ENCODE measurements at regions not wholly inside any gene's neighbourhood (a gene's known extent, or its start where the extent isn't known, plus 50 kb on each side); places are given as distances from the start of the nearest gene placed in this dataset.

DNA sequence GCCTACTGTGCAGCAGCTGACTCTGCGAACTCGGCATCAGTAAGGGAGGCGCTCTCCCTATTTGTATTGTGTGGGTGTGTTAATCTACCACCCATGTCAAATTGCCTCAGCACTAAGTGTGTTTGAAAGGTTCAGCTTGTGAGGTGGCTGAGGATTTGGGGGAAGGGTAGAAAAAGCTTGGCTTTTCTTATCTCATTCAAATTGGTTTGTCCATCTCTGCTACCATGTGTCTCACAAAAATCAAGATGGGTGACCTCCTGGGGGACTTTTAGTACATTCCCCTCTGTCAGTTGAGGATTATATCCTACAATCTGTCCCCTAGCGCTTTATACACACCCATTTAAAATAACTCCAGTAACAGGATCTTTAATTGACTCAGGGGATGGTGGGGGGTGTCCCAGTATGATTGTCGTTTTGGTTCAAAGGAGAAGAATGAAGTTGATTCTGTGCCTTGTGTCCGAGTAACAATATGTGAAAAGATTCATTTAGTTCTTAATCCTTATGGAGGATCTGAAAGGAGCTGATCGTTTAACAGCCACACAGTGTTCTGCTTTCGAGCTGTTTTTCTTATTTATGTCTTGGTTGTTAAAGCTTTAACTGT is 609.6 kb downstream of the PKHD1 start:
- POLR2A ChIA-PET: no interaction called here
- intact Hi-C loops (cut with micrococcal nuclease; ENCODE audit: unreplicated experiment): no loop called here
- Histone ChIP-seq H3K4me3 (replicated peaks in 1 of 3; ENCODE audit: insufficient read depth in 1 of 3, low read depth in 2 of 3, low read length in 3 of 3) (no peak overlapping the region), H3K4me1 (ENCODE audit: insufficient read depth, low read length) (peaks cover 19% of the 10 kb centered on the region), H3K4me2 (ENCODE audit: low read depth, low read length) (no peak overlapping the region), H3K79me2 (ENCODE audit: insufficient read depth, low read length) (no peaks in the 10 kb centered on the region), H3K9me3 (ENCODE audit: low read length) (no peaks in the 10 kb centered on the region), H3K27ac (ENCODE audit: extremely low read length, insufficient read depth, low read length) (no peak overlapping the region), H3K36me3 (replicated peaks in 1 of 2; ENCODE audit: control insufficient read depth in 1 of 2, insufficient read depth in 2 of 2, low read length in 2 of 2) (no peaks in the 10 kb centered on the region), H4K20me1 (ENCODE audit: insufficient read depth, low read length) (no peaks in the 10 kb centered on the region), H3K9ac (ENCODE audit: insufficient read depth, low read depth, low read length) (no peak overlapping the region), H2AFZ (ENCODE audit: low read length) (no peak overlapping the region), H3K27me3 (ENCODE audit: control insufficient read depth in 1 of 2, insufficient read depth in 2 of 2, low read length in 2 of 2) (no peaks in the 10 kb centered on the region)
- no peak for DNase-seq (ENCODE audit: low spot score)
- BruUV-seq (replicated peaks): no TSS peak
- in situ Hi-C loops (cut with HindIII; ENCODE audit: extremely low pct_ligation_motif_present, low pct_unique_long_range_greater_than_20kb): no loop called here
- CTCF ChIA-PET (ENCODE audit: low intra/inter-chr PET ratio, low total read pairs): no interaction called here
- no peak for FAIRE-seq
- TF ChIP-seq ZNF879 (CRISPR knock-in tag; IDR thresholded peaks at IDR 0.05) (no peak), SNAPC2 (CRISPR knock-in tag; IDR thresholded peaks at IDR 0.05) (no peak), TAF15 (IDR thresholded peaks at IDR 0.05; ENCODE audit: low read depth, low read length, poor library complexity, severe bottlenecking) (no peak), POLR2AphosphoS2 (IDR thresholded peaks at IDR 0.05; ENCODE audit: low read depth, low read length) (no peak), ZNF138 (CRISPR knock-in tag; IDR thresholded peaks at IDR 0.05; ENCODE audit: low read depth) (no peak), ZFYVE20 (CRISPR knock-in tag; IDR thresholded peaks at IDR 0.05; ENCODE audit: borderline replicate concordance, low read depth) (no peak), ZNF550 (CRISPR knock-in tag; IDR thresholded peaks at IDR 0.05; ENCODE audit: borderline replicate concordance) (no peak), HOXA3 (CRISPR knock-in tag; IDR thresholded peaks at IDR 0.05) (no peak), ARHGAP35 (CRISPR knock-in tag; IDR thresholded peaks at IDR 0.05; ENCODE audit: borderline replicate concordance) (no peak), SRY (CRISPR knock-in tag; IDR thresholded peaks at IDR 0.05) (no peak), ZNF549 (CRISPR knock-in tag; IDR thresholded peaks at IDR 0.05) (no peak), ZNF317 (CRISPR knock-in tag; IDR thresholded peaks at IDR 0.05) (no peak)
- TF ChIP-seq, protein P1, sequence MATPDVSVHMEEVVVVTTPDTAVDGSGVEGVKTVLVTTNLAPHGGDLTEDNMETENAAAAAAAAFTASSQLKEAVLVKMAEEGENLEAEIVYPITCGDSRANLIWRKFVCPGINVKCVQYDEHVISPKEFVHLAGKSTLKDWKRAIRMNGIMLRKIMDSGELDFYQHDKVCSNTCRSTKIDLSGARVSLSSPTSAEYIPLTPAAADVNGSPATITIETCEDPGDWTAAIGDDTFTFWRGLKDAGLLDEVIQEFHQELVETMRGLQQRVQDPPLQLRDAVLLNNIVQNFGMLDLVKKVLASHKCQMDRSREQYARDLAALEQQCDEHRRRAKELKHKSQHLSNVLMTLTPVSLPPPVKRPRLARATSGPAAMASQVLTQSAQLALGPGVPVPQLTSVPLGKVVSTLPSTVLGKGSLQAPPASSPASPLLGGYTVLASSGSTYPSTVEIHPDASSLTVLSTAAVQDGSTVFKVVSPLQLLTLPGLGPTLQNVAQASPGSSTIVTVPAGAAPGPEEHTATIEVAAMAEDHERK (CRISPR knock-in tag; IDR thresholded peaks at IDR 0.05; ENCODE audit: low read depth): no peak
- TF ChIP-seq, protein P2, sequence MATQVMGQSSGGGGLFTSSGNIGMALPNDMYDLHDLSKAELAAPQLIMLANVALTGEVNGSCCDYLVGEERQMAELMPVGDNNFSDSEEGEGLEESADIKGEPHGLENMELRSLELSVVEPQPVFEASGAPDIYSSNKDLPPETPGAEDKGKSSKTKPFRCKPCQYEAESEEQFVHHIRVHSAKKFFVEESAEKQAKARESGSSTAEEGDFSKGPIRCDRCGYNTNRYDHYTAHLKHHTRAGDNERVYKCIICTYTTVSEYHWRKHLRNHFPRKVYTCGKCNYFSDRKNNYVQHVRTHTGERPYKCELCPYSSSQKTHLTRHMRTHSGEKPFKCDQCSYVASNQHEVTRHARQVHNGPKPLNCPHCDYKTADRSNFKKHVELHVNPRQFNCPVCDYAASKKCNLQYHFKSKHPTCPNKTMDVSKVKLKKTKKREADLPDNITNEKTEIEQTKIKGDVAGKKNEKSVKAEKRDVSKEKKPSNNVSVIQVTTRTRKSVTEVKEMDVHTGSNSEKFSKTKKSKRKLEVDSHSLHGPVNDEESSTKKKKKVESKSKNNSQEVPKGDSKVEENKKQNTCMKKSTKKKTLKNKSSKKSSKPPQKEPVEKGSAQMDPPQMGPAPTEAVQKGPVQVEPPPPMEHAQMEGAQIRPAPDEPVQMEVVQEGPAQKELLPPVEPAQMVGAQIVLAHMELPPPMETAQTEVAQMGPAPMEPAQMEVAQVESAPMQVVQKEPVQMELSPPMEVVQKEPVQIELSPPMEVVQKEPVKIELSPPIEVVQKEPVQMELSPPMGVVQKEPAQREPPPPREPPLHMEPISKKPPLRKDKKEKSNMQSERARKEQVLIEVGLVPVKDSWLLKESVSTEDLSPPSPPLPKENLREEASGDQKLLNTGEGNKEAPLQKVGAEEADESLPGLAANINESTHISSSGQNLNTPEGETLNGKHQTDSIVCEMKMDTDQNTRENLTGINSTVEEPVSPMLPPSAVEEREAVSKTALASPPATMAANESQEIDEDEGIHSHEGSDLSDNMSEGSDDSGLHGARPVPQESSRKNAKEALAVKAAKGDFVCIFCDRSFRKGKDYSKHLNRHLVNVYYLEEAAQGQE (IDR thresholded peaks at IDR 0.05; ENCODE audit: borderline replicate concordance in 1 of 2, low read depth in 1 of 2, low read length in 2 of 2): no peak
- TF ChIP-seq, protein P3, sequence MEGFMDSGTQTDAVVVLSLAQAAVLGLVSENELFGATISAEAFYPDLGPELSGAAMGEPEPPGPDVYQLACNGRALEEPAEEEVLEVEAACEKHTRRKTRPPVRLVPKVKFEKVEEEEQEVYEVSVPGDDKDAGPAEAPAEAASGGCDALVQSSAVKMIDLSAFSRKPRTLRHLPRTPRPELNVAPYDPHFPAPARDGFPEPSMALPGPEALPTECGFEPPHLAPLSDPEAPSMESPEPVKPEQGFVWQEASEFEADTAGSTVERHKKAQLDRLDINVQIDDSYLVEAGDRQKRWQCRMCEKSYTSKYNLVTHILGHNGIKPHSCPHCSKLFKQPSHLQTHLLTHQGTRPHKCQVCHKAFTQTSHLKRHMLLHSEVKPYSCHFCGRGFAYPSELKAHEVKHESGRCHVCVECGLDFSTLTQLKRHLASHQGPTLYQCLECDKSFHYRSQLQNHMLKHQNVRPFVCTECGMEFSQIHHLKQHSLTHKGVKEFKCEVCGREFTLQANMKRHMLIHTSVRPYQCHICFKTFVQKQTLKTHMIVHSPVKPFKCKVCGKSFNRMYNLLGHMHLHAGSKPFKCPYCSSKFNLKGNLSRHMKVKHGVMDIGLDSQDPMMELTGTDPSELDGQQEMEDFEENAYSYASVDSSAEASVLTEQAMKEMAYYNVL (CRISPR knock-in tag; IDR thresholded peaks at IDR 0.05; ENCODE audit: borderline replicate concordance): no peak
- TF ChIP-seq, protein P4, sequence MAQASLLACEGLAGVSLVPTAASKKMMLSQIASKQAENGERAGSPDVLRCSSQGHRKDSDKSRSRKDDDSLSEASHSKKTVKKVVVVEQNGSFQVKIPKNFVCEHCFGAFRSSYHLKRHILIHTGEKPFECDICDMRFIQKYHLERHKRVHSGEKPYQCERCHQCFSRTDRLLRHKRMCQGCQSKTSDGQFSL (CRISPR knock-in tag; IDR thresholded peaks at IDR 0.05): no peak
- 36% methylated on average over 8 of the region's 8 CpGs for WGBS (ENCODE audit: low lambda C conversion rate)
- ATAC-seq: no peak
